CD4-positive, alpha-beta T cell (primary cell): ENCODE measurements at regions not wholly inside any gene's neighbourhood (a gene's known extent, or its start where the extent isn't known, plus 50 kb on each side); places are given as distances from the start of the nearest gene placed in this dataset.

Experiments
- ATAC-seq: fragments of 200-7000 bp; cut with Tn5 transposase; one replicate; pipeline ENCODE4 v1.10.0; 2022; ENCODE audit warnings: mild to moderate bottlenecking; ENCODE audit not compliant: poor library complexity
- CTCF ChIA-PET: fragments of 350-600 bp; sonication (Branson Sonifier 250); formaldehyde crosslinking; loops from one replicate; lab custom pipeline; 2021; ENCODE audit warnings: antibody characterized with exemption, inconsistent platforms; lab: Charles Lee
- POLR2A ChIA-PET: fragments of 350-600 bp; sonication (Branson Sonifier 250); formaldehyde crosslinking; loops from one replicate; lab custom pipeline; 2021; ENCODE audit warnings: antibody characterized with exemption, inconsistent platforms; lab: Charles Lee
- DNase-seq, 14 experiments: peaks; one replicate each; pipeline ENCODE4 v3.0.0-alpha.2; 2013 to 2020; ENCODE audit warnings: mixed read lengths in 2 of 14
- H3K27ac ChIP-seq, 2 donors: one replicate each; pipeline versions ENCODE4 v1.5.1 to v1.7.0; 2013; ENCODE audit warnings: low read length in 2 of 2, low read depth in 1 of 2, mild to moderate bottlenecking in 1 of 2
- H3K27me3 ChIP-seq, 2 experiments: 1 replicate in 1 of 2; 2 replicates in 1 of 2; pipeline versions ENCODE4 v1.6.1 to v1.7.0; 2013; ENCODE audit warnings: low read length in 2 of 2, control low read depth in 1 of 2, mild to moderate bottlenecking in 1 of 2, moderate library complexity in 1 of 2; ENCODE audit not compliant: insufficient read depth in 2 of 2, control insufficient read depth in 1 of 2
- H3K36me3 ChIP-seq: one replicate; pipeline ENCODE4 v1.6.1; 2013; ENCODE audit warnings: low read length, control low read depth; ENCODE audit not compliant: insufficient read depth
- H3K4me1 ChIP-seq: one replicate; pipeline ENCODE4 v1.6.1; 2013; ENCODE audit warnings: low read length, control low read depth; ENCODE audit not compliant: insufficient read depth
- H3K4me3 ChIP-seq: one replicate; pipeline ENCODE4 v1.5.1; 2013; ENCODE audit warnings: mild to moderate bottlenecking, low read length, moderate library complexity
- H3K9me3 ChIP-seq, 2 experiments: 1 replicate in 1 of 2; 2 replicates in 1 of 2; pipeline versions ENCODE4 v1.6.1 to v1.7.0; 2013; ENCODE audit warnings: low read length in 2 of 2, mild to moderate bottlenecking in 2 of 2, control low read depth in 1 of 2, moderate library complexity in 1 of 2; ENCODE audit not compliant: control insufficient read depth in 1 of 2, insufficient read depth in 1 of 2
- H3K27ac Mint-ChIP-seq: one replicate; pipeline ENCODE4 v1.8.0; 2020; ENCODE audit warnings: mixed read lengths
- H3K27me3 Mint-ChIP-seq: one replicate; pipeline ENCODE4 v1.8.0; 2021; ENCODE audit warnings: mixed read lengths
- H3K36me3 Mint-ChIP-seq: one replicate; pipeline ENCODE4 v1.8.0; 2021; ENCODE audit warnings: low read depth, mixed read lengths
- H3K4me1 Mint-ChIP-seq: one replicate; pipeline ENCODE4 v1.8.0; 2021; ENCODE audit warnings: low read depth, mixed read lengths
- H3K4me3 Mint-ChIP-seq: one replicate; pipeline ENCODE4 v1.8.0; 2020; ENCODE audit warnings: mild to moderate bottlenecking, mixed read lengths
- H3K9me3 Mint-ChIP-seq: one replicate; pipeline ENCODE4 v1.8.0; 2020; ENCODE audit warnings: mixed read lengths
- intact Hi-C, 2 experiments: fragments of 100-400 bp; cut with DNase I in 1 of 2; cut with micrococcal nuclease in 1 of 2; formaldehyde crosslinking; loops; one replicate each; pipeline versions ENCODE4 v1.15.1 to v1.9.0; 2023 to 2025; cut with DNase I, micrococcal nuclease
- TF ChIP-seq, protein P1 (sequence below): fragments of 200-600 bp; IDR thresholded peaks from one replicate; pipeline ENCODE4 v1.8.0; 2022; ENCODE audit warnings: antibody characterized with exemption, mild to moderate bottlenecking

DNA sequence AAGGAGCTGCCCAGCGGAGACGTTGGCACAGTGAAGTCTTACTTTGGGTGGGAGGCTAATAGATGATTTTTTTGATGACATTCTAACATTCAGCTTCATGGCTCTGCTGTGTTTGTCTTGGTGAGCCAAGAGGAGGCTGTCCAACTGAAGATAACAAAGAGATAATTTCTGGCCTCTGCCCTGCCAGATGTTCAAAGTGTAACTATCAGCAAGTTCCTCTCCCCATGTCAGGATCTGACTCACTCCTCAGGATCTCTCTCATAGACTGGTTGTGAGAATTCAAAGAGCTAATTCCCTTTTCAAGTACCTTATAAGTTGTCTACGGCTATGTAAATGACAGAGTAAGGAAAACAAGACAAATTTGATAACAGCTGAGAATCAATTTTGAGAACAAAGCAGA, 1340.9 kb downstream of the XPNPEP1 start:
- POLR2A ChIA-PET: no interaction called here
- intact Hi-C loops: no loop called here
- no peaks in the 10 kb centered on the region for H3K4me1 Mint-ChIP-seq
- Histone ChIP-seq H3K4me3 (no peak overlapping the region), H3K4me1 (no peaks in the 10 kb centered on the region), H3K27me3 (no peaks in the 10 kb centered on the region), H3K9me3 (peaks cover 0 to 10% of the 10 kb centered on the region in 2 experiments), H3K36me3 (no peaks in the 10 kb centered on the region), H3K27ac (no peak overlapping the region)
- H3K27ac Mint-ChIP-seq: no peak overlapping the region
- H3K27me3 Mint-ChIP-seq: no peaks in the 10 kb centered on the region
- no peak overlapping the region for H3K4me3 Mint-ChIP-seq
- peaks cover 5% of the 10 kb centered on the region for H3K9me3 Mint-ChIP-seq
- TF ChIP-seq, protein P1, sequence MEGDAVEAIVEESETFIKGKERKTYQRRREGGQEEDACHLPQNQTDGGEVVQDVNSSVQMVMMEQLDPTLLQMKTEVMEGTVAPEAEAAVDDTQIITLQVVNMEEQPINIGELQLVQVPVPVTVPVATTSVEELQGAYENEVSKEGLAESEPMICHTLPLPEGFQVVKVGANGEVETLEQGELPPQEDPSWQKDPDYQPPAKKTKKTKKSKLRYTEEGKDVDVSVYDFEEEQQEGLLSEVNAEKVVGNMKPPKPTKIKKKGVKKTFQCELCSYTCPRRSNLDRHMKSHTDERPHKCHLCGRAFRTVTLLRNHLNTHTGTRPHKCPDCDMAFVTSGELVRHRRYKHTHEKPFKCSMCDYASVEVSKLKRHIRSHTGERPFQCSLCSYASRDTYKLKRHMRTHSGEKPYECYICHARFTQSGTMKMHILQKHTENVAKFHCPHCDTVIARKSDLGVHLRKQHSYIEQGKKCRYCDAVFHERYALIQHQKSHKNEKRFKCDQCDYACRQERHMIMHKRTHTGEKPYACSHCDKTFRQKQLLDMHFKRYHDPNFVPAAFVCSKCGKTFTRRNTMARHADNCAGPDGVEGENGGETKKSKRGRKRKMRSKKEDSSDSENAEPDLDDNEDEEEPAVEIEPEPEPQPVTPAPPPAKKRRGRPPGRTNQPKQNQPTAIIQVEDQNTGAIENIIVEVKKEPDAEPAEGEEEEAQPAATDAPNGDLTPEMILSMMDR: no peak
- CTCF ChIA-PET: no interaction called here
- ATAC-seq (no peak), DNase-seq (no peak)
- no peaks in the 10 kb centered on the region for H3K36me3 Mint-ChIP-seq

DNA sequence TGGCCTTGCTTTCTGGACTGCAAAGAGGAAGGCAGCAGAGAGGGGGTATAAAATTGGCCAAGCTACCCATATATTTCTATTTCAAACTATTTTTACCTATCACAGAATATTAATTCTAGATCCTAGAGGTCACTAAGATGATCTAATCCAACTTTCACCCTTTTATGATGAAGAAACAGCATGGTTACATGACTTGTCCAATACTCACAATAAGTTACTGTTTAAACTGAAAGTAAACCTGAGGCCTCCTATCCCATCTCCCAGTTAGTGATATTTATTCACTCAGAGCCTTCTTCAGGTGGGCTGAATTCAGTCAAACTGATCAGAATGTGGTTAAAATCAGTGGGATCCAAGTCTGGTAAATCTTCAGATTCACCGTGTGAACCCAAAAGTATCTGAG, 1345.1 kb downstream of the XPNPEP1 start:
- ATAC-seq (no peak), DNase-seq (no peak)
- H3K4me1 ChIP-seq: no peaks in the 10 kb centered on the region
- H3K27ac ChIP-seq: no peak overlapping the region
- H3K9me3 Mint-ChIP-seq: peaks cover 3% of the 10 kb centered on the region
- TF ChIP-seq, protein P1: no peak
- H3K9me3 ChIP-seq: no peaks in the 10 kb centered on the region
- H3K27me3 ChIP-seq: no peaks in the 10 kb centered on the region
- H3K4me3 Mint-ChIP-seq: no peak overlapping the region
- no peak overlapping the region for H3K27ac Mint-ChIP-seq
- intact Hi-C loops: no loop called here
- no peaks in the 10 kb centered on the region for H3K36me3 Mint-ChIP-seq
- H3K4me1 Mint-ChIP-seq: no peaks in the 10 kb centered on the region
- ChIA-PET CTCF (no interaction called here), POLR2A (no interaction called here)
- no peaks in the 10 kb centered on the region for H3K27me3 Mint-ChIP-seq
- no peaks in the 10 kb centered on the region for H3K36me3 ChIP-seq
- no peak overlapping the region for H3K4me3 ChIP-seq

DNA sequence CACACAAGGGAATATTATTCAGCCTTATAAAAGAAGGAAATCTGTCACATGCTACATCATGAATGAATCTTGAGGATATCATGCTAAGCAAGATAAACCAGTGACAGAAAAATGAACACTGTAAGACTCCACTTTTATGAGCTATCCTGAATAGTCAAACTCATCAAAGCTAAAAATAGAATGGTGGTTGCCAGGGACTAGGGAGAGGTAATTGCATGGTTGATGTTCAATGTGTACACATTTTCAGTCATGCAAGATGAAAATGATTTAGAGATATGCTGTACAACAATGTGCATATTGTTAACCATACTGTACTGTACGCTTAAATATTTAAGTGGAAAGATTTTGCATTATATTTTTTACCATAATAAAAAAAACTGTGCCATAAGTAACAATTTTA, 1349.1 kb downstream of the XPNPEP1 start:
- Histone ChIP-seq H3K4me1 (no peaks in the 10 kb centered on the region), H3K36me3 (no peaks in the 10 kb centered on the region), H3K27ac (no peak overlapping the region), H3K9me3 (no peaks in the 10 kb centered on the region), H3K27me3 (no peaks in the 10 kb centered on the region), H3K4me3 (no peak overlapping the region)
- CTCF ChIA-PET: no interaction called here
- no peaks in the 10 kb centered on the region for H3K36me3 Mint-ChIP-seq
- intact Hi-C loops: no loop called here
- POLR2A ChIA-PET: no interaction called here
- ATAC-seq (no peak), DNase-seq (no peak)
- H3K27me3 Mint-ChIP-seq: no peaks in the 10 kb centered on the region
- no peaks in the 10 kb centered on the region for H3K4me1 Mint-ChIP-seq
- TF ChIP-seq, protein P1: no peak
- no peak overlapping the region for H3K4me3 Mint-ChIP-seq
- peaks cover 3% of the 10 kb centered on the region for H3K9me3 Mint-ChIP-seq
- H3K27ac Mint-ChIP-seq: no peak overlapping the region
